ENCODE measurements at regions not wholly inside any gene's neighbourhood (a gene's known extent, or its start where the extent isn't known, plus 50 kb on each side); places are given as distances from the start of the nearest gene placed in this dataset.

GRCh38 chr13:27370305-27370872 lies 54.0 kb upstream of the GTF3A start:
- peak; percentile 42 for DNase-seq

DNA sequence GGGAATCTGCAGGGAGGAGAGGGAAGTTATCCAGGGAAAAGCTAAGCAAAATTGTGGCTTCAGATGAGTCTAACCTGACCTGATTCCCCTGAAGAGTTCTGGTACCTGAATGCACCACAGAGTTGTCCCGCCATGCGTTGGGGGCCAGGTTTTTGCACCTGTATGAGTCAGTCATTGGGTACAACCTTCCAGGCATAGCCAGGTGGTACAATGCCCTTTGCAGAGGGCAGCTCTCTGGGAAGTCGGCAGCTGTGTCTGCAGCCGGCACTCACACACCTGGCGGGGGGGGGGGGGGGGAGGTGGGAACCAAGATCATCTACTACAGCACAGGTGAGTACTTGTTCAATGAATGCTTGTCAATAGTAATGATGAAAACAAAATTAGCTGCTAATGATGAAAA lies 52.5 kb upstream of the GTF3A start:
- no peak for DNase-seq

- no peak for DNase-seq
Measured at GRCh38 chr13:27372896-27373295, 51.5 kb upstream of the GTF3A start.

DNA sequence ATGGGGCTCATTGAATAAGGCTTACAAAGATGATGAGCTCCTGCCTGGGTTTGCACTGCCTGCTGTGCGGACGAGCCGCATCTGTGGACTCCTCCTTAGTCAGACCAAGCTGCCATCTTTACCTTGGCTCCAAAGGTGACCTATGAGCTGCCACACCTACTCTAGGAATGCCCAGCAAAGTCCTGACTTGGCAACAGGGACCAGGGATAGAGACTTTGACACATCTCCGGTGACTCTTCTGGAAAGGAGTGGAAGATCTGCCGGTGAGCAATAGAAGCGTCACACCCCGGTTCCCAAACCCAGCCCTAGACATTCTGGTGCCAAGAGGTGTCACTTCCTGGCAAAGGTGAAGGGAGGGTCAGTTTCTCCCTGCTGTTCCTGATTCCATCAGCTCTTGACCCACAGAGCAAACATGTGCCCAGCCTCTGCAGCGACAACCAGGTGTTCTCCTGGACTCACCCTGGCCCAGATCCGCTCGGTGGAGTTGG lies 50.2 kb upstream of the GTF3A start:
- DNase-seq = no peak
